ENCODE measurements at regions not wholly inside any gene's neighbourhood (a gene's known extent, or its start where the extent isn't known, plus 50 kb on each side); places are given as distances from the start of the nearest gene placed in this dataset.
"Not testable (repeated sequence)": the region's sequence is repeated elsewhere in the genome, so short reads cannot be mapped to it uniquely, and the experiment has no call there.

- no peak for TF ChIP-seq CTCF (IDR thresholded peaks at IDR 0.05; ENCODE audit: low read depth, low read length)
Observed at GRCh38 chr11:121907379-121907778, 208.6 kb downstream of the BLID start.

GRCh38 chr11:121904148-121904547 lies 211.9 kb downstream of the BLID start:
- TF ChIP-seq CTCF (IDR thresholded peaks at IDR 0.05; ENCODE audit: low read depth, low read length): no peak
- no peak for DNase-seq (ENCODE audit: extremely low read depth, low read depth)

More at GRCh38 chr11:121907379-121907778, 208.6 kb downstream of the BLID start:
- no peak for DNase-seq (ENCODE audit: extremely low read depth, low read depth)

- no peak for TF ChIP-seq CTCF (IDR thresholded peaks at IDR 0.05; ENCODE audit: low read depth, low read length)
- no peak for DNase-seq (ENCODE audit: extremely low read depth, low read depth)
Observed at GRCh38 chr11:121901886-121902285, 214.1 kb downstream of the BLID start.

GRCh38 chr11:121901417-121901816 lies 214.6 kb downstream of the BLID start:
- DNase-seq (ENCODE audit: extremely low read depth, low read depth): not testable (repeated sequence)

- no peak for TF ChIP-seq CTCF (IDR thresholded peaks at IDR 0.05; ENCODE audit: low read depth, low read length)
Observed at GRCh38 chr11:121899520-121899919, 216.5 kb downstream of the BLID start.

GRCh38 chr11:121898903-121899302 lies 217.1 kb downstream of the BLID start:
- TF ChIP-seq CTCF (IDR thresholded peaks at IDR 0.05; ENCODE audit: low read depth, low read length): no peak
- no peak for DNase-seq (ENCODE audit: extremely low read depth, low read depth)

More at GRCh38 chr11:121899520-121899919, 216.5 kb downstream of the BLID start:
- DNase-seq (ENCODE audit: extremely low read depth, low read depth): no peak

- no peak for TF ChIP-seq CTCF (IDR thresholded peaks at IDR 0.05; ENCODE audit: low read depth, low read length)
- DNase-seq (ENCODE audit: extremely low read depth, low read depth): peak; percentile 51
Observed at GRCh38 chr11:121895919-121896318, 220.1 kb downstream of the BLID start.

GRCh38 chr11:121894581-121894980 lies 221.4 kb downstream of the BLID start:
- TF ChIP-seq CTCF (IDR thresholded peaks at IDR 0.05; ENCODE audit: low read depth, low read length): no peak
- DNase-seq (ENCODE audit: extremely low read depth, low read depth): no peak

All from AG09319 (cell line).